ENCODE measurements at regions not wholly inside any gene's neighbourhood (a gene's known extent, or its start where the extent isn't known, plus 50 kb on each side); places are given as distances from the start of the nearest gene placed in this dataset.

- Mint-ChIP-seq H3K36me3 (ENCODE audit: low read depth) (no peaks in the 10 kb centered on the region), H3K27ac (no peak overlapping the region), H3K4me3 (no peak overlapping the region), H3K27me3 (no peaks in the 10 kb centered on the region), H3K9me3 (peaks cover 7% of the 10 kb centered on the region), H3K4me1 (no peaks in the 10 kb centered on the region)
- POLR2A ChIA-PET: no interaction called here
- CTCF ChIA-PET: no interaction called here
- no peak for DNase-seq
Measured at GRCh38 chr7:124516911-124517310, 248.7 kb downstream of the GPR37 start.

- H3K4me3 Mint-ChIP-seq: no peak overlapping the region
- no peaks in the 10 kb centered on the region for H3K36me3 Mint-ChIP-seq (ENCODE audit: low read depth)
- H3K4me1 Mint-ChIP-seq: no peaks in the 10 kb centered on the region
- POLR2A ChIA-PET: no interaction called here
- DNase-seq: no peak
- H3K9me3 Mint-ChIP-seq: peaks cover 7% of the 10 kb centered on the region
- CTCF ChIA-PET: no interaction called here
- no peak overlapping the region for H3K27ac Mint-ChIP-seq
- no peaks in the 10 kb centered on the region for H3K27me3 Mint-ChIP-seq
Measured at GRCh38 chr7:124515106-124515830, 250.3 kb downstream of the GPR37 start.

DNA sequence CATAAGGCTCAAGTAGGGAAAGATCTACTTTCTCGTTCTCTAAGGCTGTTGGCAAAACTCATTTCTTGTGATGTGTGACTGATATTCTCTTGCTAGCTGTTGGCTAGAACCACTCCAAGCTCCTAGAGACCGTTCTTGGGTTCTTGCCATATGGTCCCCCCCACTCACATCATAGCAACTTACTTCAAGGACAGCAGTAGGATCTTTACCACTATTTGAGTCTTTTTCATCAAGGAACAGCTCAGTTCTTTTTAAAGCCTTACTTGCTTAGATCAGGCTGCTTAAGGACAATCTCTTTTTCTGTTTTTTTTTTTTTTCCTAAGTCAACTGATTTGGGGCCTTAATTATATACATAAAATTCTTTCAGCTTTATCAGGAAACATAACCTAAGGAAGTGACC, 251.1 kb downstream of the GPR37 start:
- H3K4me1 Mint-ChIP-seq: no peaks in the 10 kb centered on the region
- CTCF ChIA-PET: no interaction called here
- no peaks in the 10 kb centered on the region for H3K27me3 Mint-ChIP-seq
- no peak for DNase-seq
- H3K36me3 Mint-ChIP-seq (ENCODE audit: low read depth): no peaks in the 10 kb centered on the region
- POLR2A ChIA-PET: no interaction called here
- peaks cover 7% of the 10 kb centered on the region for H3K9me3 Mint-ChIP-seq
- no peak overlapping the region for H3K4me3 Mint-ChIP-seq
- no peak overlapping the region for H3K27ac Mint-ChIP-seq

GRCh38 chr7:124497176-124497575, 268.4 kb downstream of the GPR37 start:
- Mint-ChIP-seq H3K27ac (no peak overlapping the region), H3K9me3 (no peaks in the 10 kb centered on the region), H3K4me1 (no peaks in the 10 kb centered on the region), H3K27me3 (no peaks in the 10 kb centered on the region), H3K36me3 (ENCODE audit: low read depth) (no peaks in the 10 kb centered on the region), H3K4me3 (no peak overlapping the region)
- CTCF ChIA-PET: no interaction called here
- POLR2A ChIA-PET: no interaction called here
- DNase-seq: no peak

GRCh38 chr7:124489925-124490324, 275.7 kb downstream of the GPR37 start:
- Mint-ChIP-seq H3K27me3 (no peaks in the 10 kb centered on the region), H3K36me3 (ENCODE audit: low read depth) (no peaks in the 10 kb centered on the region), H3K27ac (no peak overlapping the region), H3K4me3 (no peak overlapping the region), H3K9me3 (peaks cover 3% of the 10 kb centered on the region), H3K4me1 (no peaks in the 10 kb centered on the region)
- no peak for DNase-seq
- CTCF ChIA-PET: no interaction called here
- POLR2A ChIA-PET: no interaction called here

DNA sequence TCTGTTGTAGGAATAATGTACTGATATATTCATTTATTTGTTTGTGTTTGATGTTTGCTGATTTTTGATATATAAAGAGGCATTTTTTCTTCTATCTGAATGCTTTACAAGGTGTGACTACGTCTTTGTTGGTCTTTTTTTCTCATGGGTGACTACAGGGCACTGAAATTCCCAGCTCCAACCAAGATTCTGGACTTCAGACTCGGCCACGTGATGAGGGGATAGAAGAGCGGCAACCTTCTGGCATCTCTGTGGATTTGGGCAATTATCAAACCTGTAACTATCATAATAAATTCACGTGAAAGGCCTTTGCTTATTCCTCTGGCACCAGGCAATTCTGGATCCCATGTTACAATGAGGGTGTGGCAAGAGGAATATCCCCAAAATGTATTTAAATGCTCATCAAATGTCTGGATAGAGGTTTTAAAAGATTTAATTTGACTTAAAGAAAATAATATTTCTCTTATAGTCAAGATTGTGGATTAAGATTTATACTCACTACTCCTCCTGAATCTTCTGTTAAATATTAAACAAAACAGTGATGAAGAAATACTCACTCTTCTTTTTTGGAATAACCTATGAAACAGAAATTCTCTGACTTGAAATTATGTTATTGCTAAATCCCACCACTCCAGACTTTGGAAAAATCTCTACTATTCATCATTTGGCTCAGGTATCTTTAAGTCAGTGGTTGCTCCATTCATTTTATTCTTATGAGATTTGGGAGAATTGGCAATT, 276.3 kb downstream of the GPR37 start:
- POLR2A ChIA-PET: no interaction called here
- Mint-ChIP-seq H3K4me1 (no peaks in the 10 kb centered on the region), H3K36me3 (ENCODE audit: low read depth) (no peaks in the 10 kb centered on the region), H3K4me3 (no peak overlapping the region), H3K27me3 (no peaks in the 10 kb centered on the region), H3K27ac (no peak overlapping the region), H3K9me3 (peaks cover 3% of the 10 kb centered on the region)
- no peak for DNase-seq
- CTCF ChIA-PET: no interaction called here

- POLR2A ChIA-PET: no interaction called here
- Mint-ChIP-seq H3K27me3 (no peaks in the 10 kb centered on the region), H3K4me3 (no peak overlapping the region), H3K9me3 (no peaks in the 10 kb centered on the region), H3K27ac (no peak overlapping the region), H3K4me1 (no peaks in the 10 kb centered on the region), H3K36me3 (ENCODE audit: low read depth) (no peaks in the 10 kb centered on the region)
- CTCF ChIA-PET: no interaction called here
- no peak for DNase-seq
Measured at GRCh38 chr7:124482229-124482628, 283.4 kb downstream of the GPR37 start.

GRCh38 chr7:124480821-124481290, 284.7 kb downstream of the GPR37 start:
- POLR2A ChIA-PET: no interaction called here
- Mint-ChIP-seq H3K36me3 (ENCODE audit: low read depth) (no peaks in the 10 kb centered on the region), H3K4me1 (no peaks in the 10 kb centered on the region), H3K9me3 (no peaks in the 10 kb centered on the region), H3K4me3 (no peak overlapping the region), H3K27ac (no peak overlapping the region), H3K27me3 (no peaks in the 10 kb centered on the region)
- DNase-seq: no peak
- CTCF ChIA-PET: no interaction called here

DNA sequence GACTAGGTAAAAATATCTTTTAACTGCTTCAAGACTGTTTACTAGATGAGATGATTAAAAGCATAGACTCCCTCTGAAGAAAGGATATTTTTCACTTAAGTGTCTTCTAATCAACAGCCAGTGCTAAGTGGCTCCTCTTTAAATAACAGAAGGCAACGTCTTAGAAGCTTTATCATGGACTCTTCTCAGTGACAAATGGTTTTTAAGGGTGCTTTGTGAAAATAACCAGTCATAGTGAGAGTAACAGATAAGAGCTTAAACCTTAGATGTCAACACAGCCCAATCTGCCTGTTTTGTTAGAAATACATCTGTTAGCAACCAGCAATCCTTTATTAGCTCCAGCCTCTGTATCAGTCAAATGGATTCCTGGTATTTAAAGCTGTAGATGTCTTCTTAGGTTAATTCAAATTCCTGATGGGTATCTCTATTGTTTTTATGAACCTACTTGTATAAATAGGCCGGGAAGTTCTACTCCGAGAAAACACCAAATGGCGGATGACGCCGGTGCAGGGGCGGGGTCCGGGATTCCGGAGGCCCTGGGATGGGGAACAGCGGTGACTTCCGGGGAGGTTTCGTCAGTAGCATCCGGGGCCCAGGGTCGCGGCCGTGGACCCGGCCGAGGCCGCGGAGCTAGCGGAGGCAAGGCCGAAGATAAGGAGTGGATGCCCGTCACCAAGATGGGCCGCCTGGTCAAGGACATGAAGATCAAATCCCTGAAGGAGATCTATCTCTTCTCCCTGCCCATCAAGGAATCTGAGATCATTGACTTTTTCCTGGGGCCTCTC, 285.4 kb downstream of the GPR37 start:
- H3K4me3 Mint-ChIP-seq: no peak overlapping the region
- no peak overlapping the region for H3K27ac Mint-ChIP-seq
- H3K27me3 Mint-ChIP-seq: no peaks in the 10 kb centered on the region
- ChIA-PET CTCF (no interaction called here), POLR2A (no interaction called here)
- no peaks in the 10 kb centered on the region for H3K36me3 Mint-ChIP-seq (ENCODE audit: low read depth)
- H3K9me3 Mint-ChIP-seq: no peaks in the 10 kb centered on the region
- no peak for DNase-seq
- H3K4me1 Mint-ChIP-seq: no peaks in the 10 kb centered on the region

GRCh38 chr7:124462249-124462648, 303.3 kb downstream of the GPR37 start:
- Mint-ChIP-seq H3K27me3 (no peaks in the 10 kb centered on the region), H3K27ac (no peak overlapping the region), H3K4me1 (no peaks in the 10 kb centered on the region), H3K9me3 (no peaks in the 10 kb centered on the region), H3K4me3 (no peak overlapping the region), H3K36me3 (ENCODE audit: low read depth) (no peaks in the 10 kb centered on the region)
- ChIA-PET CTCF (no interaction called here), POLR2A (no interaction called here)
- no peak for DNase-seq

GRCh38 chr7:124460555-124460954, 305.0 kb downstream of the GPR37 start:
- no peaks in the 10 kb centered on the region for H3K27me3 Mint-ChIP-seq
- ChIA-PET POLR2A (no interaction called here), CTCF (no interaction called here)
- H3K27ac Mint-ChIP-seq: no peak overlapping the region
- H3K4me1 Mint-ChIP-seq: no peaks in the 10 kb centered on the region
- H3K4me3 Mint-ChIP-seq: no peak overlapping the region
- H3K9me3 Mint-ChIP-seq: no peaks in the 10 kb centered on the region
- no peak for DNase-seq
- no peaks in the 10 kb centered on the region for H3K36me3 Mint-ChIP-seq (ENCODE audit: low read depth)

DNA sequence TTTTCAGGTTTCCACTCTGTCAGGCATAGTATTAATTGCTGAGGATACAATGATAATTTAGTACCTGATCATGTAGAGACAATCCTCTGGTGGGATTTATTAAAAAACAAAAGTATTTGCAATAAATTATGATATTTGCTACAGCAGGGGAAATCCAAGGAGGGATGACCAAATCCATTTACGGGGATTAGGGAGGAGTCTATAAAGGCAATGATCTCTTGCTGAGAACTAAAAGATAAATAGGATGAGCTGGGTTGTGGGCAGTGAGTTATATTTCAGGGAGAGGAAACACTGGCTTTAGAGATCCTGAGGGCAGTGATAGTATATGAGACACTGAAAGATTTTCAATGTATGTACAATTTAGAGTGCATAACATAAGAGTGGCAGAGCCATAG, 305.5 kb downstream of the GPR37 start:
- CTCF ChIA-PET: no interaction called here
- Mint-ChIP-seq H3K4me1 (no peaks in the 10 kb centered on the region), H3K9me3 (no peaks in the 10 kb centered on the region), H3K4me3 (no peak overlapping the region), H3K27me3 (no peaks in the 10 kb centered on the region), H3K36me3 (ENCODE audit: low read depth) (no peaks in the 10 kb centered on the region), H3K27ac (no peak overlapping the region)
- DNase-seq: no peak
- POLR2A ChIA-PET: no interaction called here

DNA sequence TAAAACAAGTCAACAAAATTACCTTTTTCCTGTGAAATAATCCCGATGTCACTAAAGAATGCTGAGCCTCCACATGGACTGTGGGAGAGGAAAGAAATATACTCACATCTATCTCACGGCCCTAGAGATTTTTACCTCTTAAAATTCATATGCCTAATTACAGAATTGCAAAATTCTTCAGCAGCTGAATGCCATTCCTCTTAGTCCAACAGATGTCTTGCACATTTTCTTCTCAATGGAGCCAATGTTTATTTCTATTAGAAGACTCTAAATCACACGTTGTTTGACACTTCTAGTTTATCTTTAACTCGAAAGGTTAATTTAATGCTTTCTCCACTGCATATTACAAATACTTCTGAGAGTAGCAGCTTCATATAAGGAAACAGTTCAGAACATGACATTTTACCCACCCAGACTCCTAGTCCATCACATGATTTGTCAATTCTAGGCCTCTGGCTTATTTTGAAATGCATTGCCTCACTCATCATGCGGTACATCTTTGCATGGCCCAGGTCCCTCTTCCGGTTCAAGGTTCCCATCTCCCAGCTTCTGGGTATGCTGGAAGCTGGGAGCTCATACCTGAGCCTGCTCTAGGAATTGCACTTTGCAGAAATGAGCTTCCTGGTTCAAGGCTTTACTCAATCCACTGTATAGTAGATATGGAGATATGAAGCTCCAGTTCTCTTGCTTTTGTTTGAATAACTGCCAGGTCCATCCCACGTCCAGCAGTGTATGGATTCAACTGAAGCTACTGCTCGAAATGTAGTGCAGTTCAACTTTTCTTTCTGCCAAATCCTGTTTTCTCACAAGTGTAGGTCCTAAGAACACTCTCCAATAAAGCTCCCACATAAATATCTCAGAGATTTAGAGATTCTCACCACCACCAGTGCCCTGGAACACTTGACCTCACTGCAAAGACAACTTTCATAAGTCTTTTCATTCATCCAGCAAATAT, 306.2 kb downstream of the GPR37 start:
- Mint-ChIP-seq H3K4me3 (no peak overlapping the region), H3K27ac (no peak overlapping the region), H3K9me3 (no peaks in the 10 kb centered on the region), H3K36me3 (ENCODE audit: low read depth) (no peaks in the 10 kb centered on the region), H3K27me3 (no peaks in the 10 kb centered on the region), H3K4me1 (no peaks in the 10 kb centered on the region)
- DNase-seq: no peak
- CTCF ChIA-PET: no interaction called here
- POLR2A ChIA-PET: no interaction called here
